Skeletal muscle satellite cell (primary cell): ENCODE measurements at regions not wholly inside any gene's neighbourhood (a gene's known extent, or its start where the extent isn't known, plus 50 kb on each side); places are given as distances from the start of the nearest gene placed in this dataset.

Source experiments
- H3K27me3 ChIP-seq: 2 replicates; pipeline ENCODE4 v1.7.0; 2013; ENCODE audit warnings: low read length; ENCODE audit not compliant: control insufficient read depth, insufficient read depth
- H3K36me3 ChIP-seq: 2 replicates; pipeline ENCODE4 v1.7.0; 2013; ENCODE audit warnings: mild to moderate bottlenecking, control low read depth, low read length; ENCODE audit not compliant: insufficient read depth
- H3K4me1 ChIP-seq: 2 replicates; pipeline ENCODE4 v1.7.0; 2013; ENCODE audit warnings: low read length; ENCODE audit not compliant: control insufficient read depth, insufficient read depth
- H3K4me2 ChIP-seq: 2 replicates; pipeline ENCODE4 v1.7.0; 2013; ENCODE audit warnings: mild to moderate bottlenecking, low read length
- H3K4me3 ChIP-seq: 2 replicates; pipeline ENCODE4 v1.7.0; 2013; ENCODE audit warnings: low read length
- H3K9ac ChIP-seq: 2 replicates; pipeline ENCODE4 v1.7.0; 2013; ENCODE audit warnings: mild to moderate bottlenecking, low read depth, low read length, moderate library complexity
- H3K9me3 ChIP-seq: replicated peaks from 2 replicates; pipeline ENCODE4 v1.7.0; 2013; ENCODE audit warnings: mild to moderate bottlenecking, control low read depth, low read length

DNA sequence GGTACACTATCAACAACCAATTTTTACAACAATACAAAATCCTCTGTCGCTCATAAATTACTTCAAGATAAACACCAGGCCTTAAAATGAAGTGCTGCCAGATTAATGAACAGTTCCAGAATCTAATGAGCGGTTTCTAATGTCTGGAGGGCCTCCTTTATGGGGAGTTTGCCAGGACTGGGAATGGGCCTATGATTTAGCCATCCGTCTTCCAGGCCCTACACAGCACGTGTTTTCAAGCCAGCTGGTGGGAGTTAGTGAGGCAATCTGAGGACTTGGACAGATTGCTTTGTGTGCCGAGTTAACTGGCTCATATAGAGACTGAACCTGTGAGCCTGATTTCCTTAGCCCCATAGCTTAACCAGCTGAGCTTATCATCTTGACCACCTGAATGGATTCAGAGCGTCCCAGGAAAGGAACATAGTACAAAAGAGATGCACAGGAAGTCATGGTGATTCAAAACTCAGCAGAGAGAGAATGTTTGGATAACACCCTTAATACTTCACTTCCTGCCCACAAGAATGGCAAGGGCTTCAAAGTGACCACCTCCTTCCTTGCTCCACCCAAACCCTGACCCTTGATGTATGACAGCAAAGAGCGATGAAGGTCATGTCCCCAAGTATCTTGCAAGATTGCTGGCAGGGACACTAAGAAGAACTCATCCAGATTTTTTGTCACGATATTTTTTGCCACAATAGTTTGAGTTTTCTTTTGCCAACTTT lies 143.5 kb downstream of the SLC30A10 start:
- Histone ChIP-seq H3K4me3 (no peak overlapping the region), H3K27me3 (no peaks in the 10 kb centered on the region), H3K36me3 (no peaks in the 10 kb centered on the region), H3K4me2 (no peak overlapping the region), H3K9ac (no peak overlapping the region), H3K4me1 (peaks cover 5% of the 10 kb centered on the region), H3K9me3 (no peaks in the 10 kb centered on the region)

DNA sequence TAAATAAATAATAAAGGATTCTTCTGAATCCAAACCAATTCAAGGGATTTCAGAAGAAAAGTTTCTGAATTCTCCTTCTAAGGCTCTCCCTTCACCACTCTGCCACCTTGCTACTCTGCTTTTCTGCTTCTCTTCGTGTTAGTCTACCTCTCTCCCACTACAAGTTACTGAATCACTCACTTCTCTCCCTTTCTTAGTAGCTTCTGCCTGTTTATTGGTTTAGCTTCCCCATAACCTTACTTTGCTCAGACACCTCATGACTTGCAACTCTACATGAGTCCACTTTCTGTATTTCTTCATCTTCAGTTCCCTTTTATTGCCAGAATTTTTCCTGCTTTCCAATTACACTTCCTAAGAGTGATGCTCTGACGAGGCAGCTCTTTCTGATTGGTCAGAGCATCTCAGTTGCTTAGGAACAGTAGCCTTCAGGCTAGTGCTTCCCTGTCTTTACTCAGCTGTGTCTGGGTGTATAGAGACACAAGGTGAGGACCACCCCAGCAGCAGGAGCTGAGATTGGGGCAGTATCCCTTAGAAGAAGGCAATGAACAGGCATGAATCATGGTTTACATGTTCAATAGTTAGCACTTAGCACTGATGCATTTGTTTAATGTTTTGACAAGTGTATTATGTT lies 144.6 kb downstream of the SLC30A10 start:
- Histone ChIP-seq H3K4me3 (no peak overlapping the region), H3K4me1 (peaks cover 5% of the 10 kb centered on the region), H3K36me3 (no peaks in the 10 kb centered on the region), H3K9me3 (no peaks in the 10 kb centered on the region), H3K4me2 (no peak overlapping the region), H3K27me3 (no peaks in the 10 kb centered on the region), H3K9ac (no peak overlapping the region)

DNA sequence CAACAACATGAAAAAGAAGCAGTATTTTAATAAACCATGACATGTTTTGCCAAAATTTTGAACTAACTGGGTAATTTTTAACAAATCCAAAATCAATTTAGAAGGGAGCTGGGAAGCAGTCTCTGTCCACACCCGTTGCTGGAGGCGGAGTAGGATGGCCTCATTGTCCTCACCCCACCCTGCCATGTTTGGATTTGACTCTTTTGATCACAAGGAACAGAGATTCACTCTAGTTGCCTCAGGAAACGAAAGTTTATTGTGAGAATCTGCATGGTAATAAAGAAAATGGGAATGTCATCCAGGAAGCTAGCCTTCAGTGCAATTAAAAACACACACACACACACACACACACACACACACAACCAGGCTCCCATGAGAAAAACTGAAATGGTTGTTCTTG lies 145.4 kb downstream of the SLC30A10 start:
- H3K4me3 ChIP-seq: no peak overlapping the region
- no peaks in the 10 kb centered on the region for H3K36me3 ChIP-seq
- no peaks in the 10 kb centered on the region for H3K27me3 ChIP-seq
- H3K9me3 ChIP-seq: no peaks in the 10 kb centered on the region
- H3K4me1 ChIP-seq: peaks cover 5% of the 10 kb centered on the region
- H3K9ac ChIP-seq: no peak overlapping the region
- H3K4me2 ChIP-seq: no peak overlapping the region

DNA sequence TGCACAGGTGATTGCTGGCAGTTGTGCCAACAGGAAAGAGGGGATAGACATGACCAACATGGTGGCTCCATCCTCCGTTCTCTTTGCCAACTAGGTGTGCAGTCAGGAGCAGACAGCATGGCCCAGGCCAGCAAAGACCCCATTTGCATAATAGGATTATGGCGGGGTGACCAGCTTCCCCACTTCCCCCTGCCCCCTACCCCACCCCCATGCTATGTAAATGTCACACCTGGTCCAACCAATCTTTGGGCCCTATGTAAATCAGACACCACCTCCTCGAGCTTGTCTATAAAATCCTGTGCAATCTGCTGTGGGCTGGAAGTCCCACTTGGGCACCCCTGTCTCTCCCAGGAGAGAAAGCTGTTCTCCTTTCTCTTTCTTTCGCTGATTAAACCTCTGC lies 146.0 kb downstream of the SLC30A10 start:
- Histone ChIP-seq H3K9ac (no peak overlapping the region), H3K4me1 (peaks cover 5% of the 10 kb centered on the region), H3K36me3 (no peaks in the 10 kb centered on the region), H3K4me3 (no peak overlapping the region), H3K4me2 (no peak overlapping the region), H3K9me3 (no peaks in the 10 kb centered on the region), H3K27me3 (no peaks in the 10 kb centered on the region)

DNA sequence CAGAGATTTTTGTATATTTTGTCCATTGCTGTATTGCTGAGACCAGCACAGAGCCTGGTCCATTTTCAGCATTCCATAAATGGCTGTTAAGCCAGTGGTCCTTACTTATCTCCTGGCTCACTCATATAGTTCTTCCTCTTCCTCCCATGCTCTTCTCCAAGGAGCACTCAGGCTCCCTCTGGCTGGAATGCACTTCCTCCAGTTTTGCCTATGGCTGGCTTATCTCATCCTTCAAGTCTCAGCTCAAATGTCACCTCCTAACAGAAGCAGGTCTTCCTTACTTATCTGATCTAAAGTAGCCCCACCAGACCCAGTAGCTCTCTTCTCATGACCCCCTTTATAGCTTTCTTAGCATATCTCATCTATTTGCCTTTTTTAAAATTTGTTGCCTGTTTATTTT lies 146.9 kb downstream of the SLC30A10 start:
- Histone ChIP-seq H3K9ac (no peak overlapping the region), H3K4me1 (peaks cover 5% of the 10 kb centered on the region), H3K27me3 (no peaks in the 10 kb centered on the region), H3K9me3 (no peaks in the 10 kb centered on the region), H3K4me3 (no peak overlapping the region), H3K4me2 (no peak overlapping the region), H3K36me3 (no peaks in the 10 kb centered on the region)

DNA sequence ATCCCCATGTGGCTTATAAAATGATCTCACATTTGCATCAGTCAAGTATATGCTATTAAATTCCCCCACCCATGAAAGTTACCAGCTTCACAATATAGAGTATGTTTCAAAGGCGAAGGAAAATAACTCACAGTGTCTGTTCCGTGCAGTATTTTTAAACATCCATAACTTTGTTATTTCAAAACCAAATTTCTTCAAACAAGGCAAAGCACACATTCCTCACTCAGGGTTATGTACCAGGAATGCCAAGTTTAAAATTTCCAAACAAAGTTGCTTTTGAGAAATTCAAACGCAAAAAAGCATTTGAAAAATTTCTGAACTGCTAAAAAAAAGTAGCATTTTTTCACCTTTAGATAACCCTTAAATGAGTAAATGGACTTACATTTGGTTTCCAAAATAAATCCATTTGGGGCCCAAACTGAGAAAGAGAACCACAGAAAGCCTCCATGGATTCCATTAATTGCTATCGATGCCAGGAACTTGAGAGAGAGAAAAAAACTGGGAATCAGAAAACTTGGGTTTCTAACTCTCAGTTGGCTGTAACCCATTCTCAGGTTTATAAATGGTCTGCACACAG lies 149.5 kb downstream of the SLC30A10 start:
- H3K9ac ChIP-seq: no peak overlapping the region
- no peaks in the 10 kb centered on the region for H3K4me1 ChIP-seq
- H3K4me3 ChIP-seq: no peak overlapping the region
- H3K9me3 ChIP-seq: no peaks in the 10 kb centered on the region
- H3K4me2 ChIP-seq: no peak overlapping the region
- H3K36me3 ChIP-seq: no peaks in the 10 kb centered on the region
- H3K27me3 ChIP-seq: no peaks in the 10 kb centered on the region

DNA sequence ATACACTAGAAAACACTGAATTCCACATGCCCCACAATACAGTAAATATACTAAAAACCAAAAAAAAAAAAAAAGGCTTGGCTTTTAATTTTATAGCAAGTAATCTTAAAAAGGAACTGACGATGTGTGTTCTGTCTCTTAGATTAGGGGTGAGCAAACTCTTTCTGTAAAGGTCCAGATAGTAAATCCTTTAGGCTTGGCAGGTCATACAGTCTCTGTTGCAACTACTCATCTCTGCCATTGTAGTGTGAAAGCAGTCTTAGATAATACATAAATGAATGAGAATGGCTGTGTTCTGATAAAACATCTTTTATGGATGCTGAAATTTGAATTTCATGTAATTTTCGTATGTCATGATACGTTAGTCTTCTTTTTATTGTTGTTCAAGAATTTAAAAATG lies 150.2 kb downstream of the SLC30A10 start:
- Histone ChIP-seq H3K4me1 (no peaks in the 10 kb centered on the region), H3K36me3 (no peaks in the 10 kb centered on the region), H3K27me3 (no peaks in the 10 kb centered on the region), H3K4me2 (no peak overlapping the region), H3K9ac (no peak overlapping the region), H3K9me3 (no peaks in the 10 kb centered on the region), H3K4me3 (no peak overlapping the region)

DNA sequence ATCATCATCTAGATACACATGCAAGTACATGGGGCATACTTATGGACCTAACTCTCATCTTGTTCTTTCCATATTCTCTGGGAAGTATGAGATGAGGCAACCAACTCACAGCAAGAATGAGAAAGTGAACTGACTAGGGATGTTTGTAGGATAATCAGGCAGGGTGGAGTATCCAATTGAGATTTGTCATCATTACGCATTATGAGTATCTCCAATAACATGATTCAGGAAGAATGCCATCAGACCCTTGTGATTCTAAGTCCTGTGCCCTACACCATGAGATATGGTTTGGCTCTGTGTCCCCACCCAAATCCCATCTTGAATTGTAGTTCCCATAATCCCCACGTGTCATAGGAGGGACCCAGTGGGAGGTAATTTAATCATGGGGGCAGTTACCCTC lies 154.0 kb downstream of the SLC30A10 start:
- H3K36me3 ChIP-seq: no peaks in the 10 kb centered on the region
- H3K9ac ChIP-seq: no peak overlapping the region
- H3K4me1 ChIP-seq: peaks cover 8% of the 10 kb centered on the region
- H3K4me3 ChIP-seq: no peak overlapping the region
- no peak overlapping the region for H3K4me2 ChIP-seq
- no peaks in the 10 kb centered on the region for H3K27me3 ChIP-seq
- no peaks in the 10 kb centered on the region for H3K9me3 ChIP-seq

DNA sequence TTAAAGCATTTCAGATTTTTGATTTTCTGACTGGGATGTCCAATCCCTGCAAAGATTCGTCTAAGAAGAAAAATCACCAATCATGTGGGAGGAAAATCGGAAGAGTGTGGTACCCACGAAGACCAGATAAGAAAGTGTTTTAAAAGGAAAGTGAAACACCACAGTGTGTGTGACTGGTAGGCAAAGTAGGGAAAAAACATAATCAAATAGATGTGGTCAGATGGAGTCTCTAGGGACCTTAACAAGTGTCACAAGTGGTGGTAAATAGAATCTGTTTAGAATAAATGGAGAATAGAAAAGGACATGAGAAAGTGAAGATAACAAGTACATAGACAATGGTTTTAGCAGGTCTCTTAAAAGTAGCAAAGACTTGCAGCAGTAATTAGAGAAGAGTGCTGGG lies 154.6 kb downstream of the SLC30A10 start:
- Histone ChIP-seq H3K27me3 (no peaks in the 10 kb centered on the region), H3K4me3 (no peak overlapping the region), H3K4me2 (no peak overlapping the region), H3K4me1 (peaks cover 8% of the 10 kb centered on the region), H3K9me3 (no peaks in the 10 kb centered on the region), H3K36me3 (no peaks in the 10 kb centered on the region), H3K9ac (no peak overlapping the region)

DNA sequence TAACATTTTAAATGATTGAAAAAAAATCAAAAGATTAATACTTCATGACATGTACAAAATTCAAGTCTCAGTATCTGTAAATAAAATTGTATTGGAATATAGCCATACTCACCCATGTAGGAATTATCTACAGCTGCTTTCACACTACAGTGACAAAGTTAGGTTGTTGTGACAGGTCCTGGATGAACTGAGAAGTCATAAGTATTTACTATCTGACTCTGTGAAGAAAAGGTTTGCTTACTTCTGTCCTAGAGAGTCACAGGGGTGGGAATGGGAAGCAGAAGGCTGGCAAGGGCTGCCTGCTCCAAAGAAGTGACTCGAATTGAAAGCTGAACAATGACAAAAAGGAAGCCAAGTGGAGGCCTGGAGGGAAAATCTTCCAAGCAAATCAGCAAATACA lies 155.2 kb downstream of the SLC30A10 start:
- Histone ChIP-seq H3K4me2 (no peak overlapping the region), H3K36me3 (no peaks in the 10 kb centered on the region), H3K9ac (no peak overlapping the region), H3K9me3 (no peaks in the 10 kb centered on the region), H3K4me1 (peaks cover 8% of the 10 kb centered on the region), H3K4me3 (no peak overlapping the region), H3K27me3 (no peaks in the 10 kb centered on the region)

DNA sequence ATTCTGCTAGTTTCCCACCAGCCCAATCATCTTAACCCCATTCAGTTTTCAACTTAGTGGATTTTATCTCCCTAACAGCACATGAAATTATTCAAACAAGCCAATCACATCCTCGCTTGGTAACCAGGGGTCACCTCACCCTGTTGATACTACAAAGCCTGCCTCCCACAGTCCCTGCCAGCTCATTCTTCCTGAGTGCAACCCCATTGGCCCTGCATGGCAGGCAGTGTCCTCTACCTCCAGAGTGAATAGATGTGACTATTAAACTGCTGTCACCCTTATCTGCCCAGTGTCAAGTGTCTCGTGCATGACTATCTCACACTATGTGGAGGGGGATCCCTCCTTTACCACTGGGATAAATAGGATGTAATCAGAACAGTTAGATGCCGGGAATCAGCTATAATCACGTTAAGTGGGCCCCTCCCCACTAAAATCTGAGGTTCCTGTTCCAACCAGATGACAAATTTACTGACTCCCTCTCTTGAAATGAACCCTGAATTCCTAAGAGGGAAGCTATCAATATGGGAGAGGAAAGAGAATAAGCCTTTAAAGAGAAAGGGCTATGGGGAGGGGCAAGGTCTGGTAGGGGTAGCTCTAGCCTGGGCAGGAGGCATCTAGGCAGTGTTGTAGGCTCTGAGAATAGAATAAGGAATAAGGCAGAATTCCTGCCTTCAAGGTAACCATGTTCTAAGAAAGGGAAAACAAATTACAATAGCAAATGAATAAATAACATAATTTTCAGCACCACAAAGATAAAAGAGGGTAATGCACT lies 155.9 kb downstream of the SLC30A10 start:
- Histone ChIP-seq H3K9ac (no peak overlapping the region), H3K9me3 (no peaks in the 10 kb centered on the region), H3K4me1 (peaks cover 8% of the 10 kb centered on the region), H3K27me3 (no peaks in the 10 kb centered on the region), H3K36me3 (no peaks in the 10 kb centered on the region), H3K4me2 (no peak overlapping the region), H3K4me3 (no peak overlapping the region)
